ENCODE measurements at regions not wholly inside any gene's neighbourhood (a gene's known extent, or its start where the extent isn't known, plus 50 kb on each side); places are given as distances from the start of the nearest gene placed in this dataset.

DNA sequence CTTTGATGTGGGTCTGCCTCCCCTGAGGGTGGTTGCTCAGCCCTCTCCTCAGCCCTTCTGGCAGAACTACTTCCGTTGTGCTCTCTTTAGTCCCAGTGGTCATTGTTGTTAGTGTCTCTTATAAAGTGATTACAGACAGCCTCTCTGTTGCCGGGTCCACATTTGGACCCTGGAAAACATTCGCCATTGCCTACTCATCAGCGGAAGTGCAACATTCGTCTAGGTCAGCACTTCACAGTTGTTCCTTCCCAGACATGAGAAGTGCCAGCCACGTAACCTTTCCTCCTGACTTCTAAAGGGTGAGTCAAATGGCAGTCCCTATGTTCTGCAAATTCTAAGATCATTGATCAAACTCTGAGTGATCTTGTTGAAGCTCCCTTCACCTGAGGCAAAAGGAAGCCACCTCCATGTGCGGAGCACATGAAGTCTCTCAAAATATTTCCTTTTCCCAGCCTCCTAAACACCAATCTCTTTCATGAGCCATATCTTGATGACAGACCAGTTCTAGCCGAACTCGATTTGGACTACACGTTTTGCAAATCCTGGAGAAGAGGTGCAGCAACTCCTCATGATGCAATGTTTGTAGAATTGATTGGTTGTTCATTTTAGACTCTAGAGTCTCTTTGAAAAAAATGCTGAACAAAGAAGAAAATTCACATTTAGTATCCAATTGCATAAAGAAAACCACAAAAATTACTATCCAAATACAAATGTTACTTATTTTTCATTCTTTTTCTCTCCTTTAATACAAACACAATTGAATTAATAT, 163.8 kb downstream of the RPL10L start:
- no peak for TF ChIP-seq CTCF (IDR thresholded peaks at IDR 0.05; ENCODE audit: borderline replicate concordance, extremely low read depth, low read length, poor library complexity, severe bottlenecking)
- TF ChIP-seq EZH2 (IDR thresholded peaks at IDR 0.05; ENCODE audit: borderline replicate concordance, low read depth, low read length, severe bottlenecking): no peak
